Fibroblast of gingiva (primary cell): ENCODE measurements at regions not wholly inside any gene's neighbourhood (a gene's known extent, or its start where the extent isn't known, plus 50 kb on each side); places are given as distances from the start of the nearest gene placed in this dataset.

Experiments used
- DNase-seq: peaks from one replicate; pipeline ENCODE4 v3.0.0-alpha.2; 2011; ENCODE audit warnings: low read depth

- DNase-seq: no peak
Observed at GRCh38 chr1:223487887-223488259, 94.7 kb downstream of the CCDC185 start.

- DNase-seq: no peak
Observed at GRCh38 chr1:223489439-223489838, 96.2 kb downstream of the CCDC185 start.

- no peak for DNase-seq
Observed at GRCh38 chr1:223490256-223490655, 97.0 kb downstream of the CCDC185 start.
